ENCODE measurements at regions not wholly inside any gene's neighbourhood (a gene's known extent, or its start where the extent isn't known, plus 50 kb on each side); places are given as distances from the start of the nearest gene placed in this dataset.

DNA sequence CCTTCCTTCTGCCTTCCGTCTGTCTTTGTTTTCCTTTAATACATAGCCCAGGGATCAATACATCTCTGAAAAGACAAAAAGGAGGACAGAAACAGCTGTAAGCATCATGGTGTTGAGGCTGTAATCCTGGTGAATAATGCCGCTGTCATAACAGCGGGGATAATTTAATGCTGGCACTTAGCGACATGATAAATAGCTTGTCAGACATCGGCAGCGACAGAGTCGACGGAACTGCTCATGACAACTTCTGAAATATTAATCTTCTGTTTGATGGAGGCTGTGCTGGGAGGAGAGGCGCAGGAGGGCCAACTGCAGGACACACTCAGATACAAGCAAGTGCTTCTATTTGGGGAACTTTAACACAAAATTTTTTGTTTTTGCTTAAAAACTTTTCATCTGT lies 602.2 kb downstream of the GALR1 start:
- no peak overlapping the region for H2AFZ ChIP-seq
- TF ChIP-seq EZH2 (IDR thresholded peaks at IDR 0.05; ENCODE audit: insufficient read depth, poor library complexity, severe bottlenecking) (no peak), EZH2phosphoT487 (IDR thresholded peaks at IDR 0.05; ENCODE audit: insufficient read depth, low read depth) (no peak)

GRCh38 chr18:77853859-77854258 lies 604.2 kb downstream of the GALR1 start:
- Histone ChIP-seq H3K27ac (no peak overlapping the region), H3K36me3 (ENCODE audit: low read depth) (no peaks in the 10 kb centered on the region), H3K9me3 (ENCODE audit: low read depth) (no peaks in the 10 kb centered on the region), H3K9ac (no peak overlapping the region), H3K9me2 (ENCODE audit: insufficient read depth) (no peaks in the 10 kb centered on the region), H3F3A (ENCODE audit: insufficient read depth) (no peaks in the 10 kb centered on the region), H3K79me2 (ENCODE audit: insufficient read depth) (no peaks in the 10 kb centered on the region), H3K27me3 (replicated peaks; ENCODE audit: insufficient read depth) (no peaks in the 10 kb centered on the region), H3K4me2 (ENCODE audit: unreplicated experiment) (no peak overlapping the region), H3K4me3 (no peak overlapping the region), H4K20me1 (ENCODE audit: insufficient read depth) (no peaks in the 10 kb centered on the region), H3K4me1 (ENCODE audit: insufficient read depth) (no peaks in the 10 kb centered on the region), H2AFZ (no peak overlapping the region)
- in situ Hi-C loops (cut with MboI), result no loop called here
- 44 to 49% methylated on average over 12 of the region's 12 CpGs for WGBS, 2 experiments (ENCODE audit: low coverage in 1 of 2, low lambda C conversion rate in 2 of 2, missing lambda C conversion rate in 2 of 2)
- no peak for TF ChIP-seq EZH2phosphoT487 (IDR thresholded peaks at IDR 0.05; ENCODE audit: insufficient read depth, low read depth)
- TF ChIP-seq EZH2 (IDR thresholded peaks at IDR 0.05; ENCODE audit: insufficient read depth, poor library complexity, severe bottlenecking), result no peak
- DNase-seq, result no peak

More for the DNA sequence above, 602.2 kb downstream of the GALR1 start:
- no peak overlapping the region for H3K4me3 ChIP-seq
- in situ Hi-C loops (cut with MboI), result no loop called here
- H3K36me3 ChIP-seq (ENCODE audit: low read depth), result no peaks in the 10 kb centered on the region
- no peaks in the 10 kb centered on the region for H3K79me2 ChIP-seq (ENCODE audit: insufficient read depth)
- H4K20me1 ChIP-seq (ENCODE audit: insufficient read depth), result no peaks in the 10 kb centered on the region
- DNase-seq, result no peak
- no peaks in the 10 kb centered on the region for H3K27me3 ChIP-seq (replicated peaks; ENCODE audit: insufficient read depth)
- H3K4me1 ChIP-seq (ENCODE audit: insufficient read depth), result no peaks in the 10 kb centered on the region
- H3K4me2 ChIP-seq (ENCODE audit: unreplicated experiment), result no peak overlapping the region
- no peaks in the 10 kb centered on the region for H3K9me3 ChIP-seq (ENCODE audit: low read depth)
- H3K27ac ChIP-seq, result no peak overlapping the region
- no peak overlapping the region for H3K9ac ChIP-seq
- H3K9me2 ChIP-seq (ENCODE audit: insufficient read depth), result no peaks in the 10 kb centered on the region
- WGBS, 2 experiments (ENCODE audit: low coverage in 1 of 2, low lambda C conversion rate in 2 of 2, missing lambda C conversion rate in 2 of 2), result 5 to 6% methylated on average over 9 of the region's 9 CpGs
- no peaks in the 10 kb centered on the region for H3F3A ChIP-seq (ENCODE audit: insufficient read depth)

GRCh38 chr18:77857678-77858655 lies 608.3 kb downstream of the GALR1 start:
- no peaks in the 10 kb centered on the region for H3K36me3 ChIP-seq (ENCODE audit: low read depth)
- H3K27ac ChIP-seq, result no peak overlapping the region
- H2AFZ ChIP-seq, result no peak overlapping the region
- no peak for TF ChIP-seq EZH2phosphoT487 (IDR thresholded peaks at IDR 0.05; ENCODE audit: insufficient read depth, low read depth)
- no peak for TF ChIP-seq EZH2 (IDR thresholded peaks at IDR 0.05; ENCODE audit: insufficient read depth, poor library complexity, severe bottlenecking)
- H3K9ac ChIP-seq, result no peak overlapping the region
- in situ Hi-C loops (cut with MboI), result no loop called here
- H3K79me2 ChIP-seq (ENCODE audit: insufficient read depth), result no peaks in the 10 kb centered on the region
- H3K4me3 ChIP-seq, result no peak overlapping the region
- no peaks in the 10 kb centered on the region for H3K27me3 ChIP-seq (replicated peaks; ENCODE audit: insufficient read depth)
- no peaks in the 10 kb centered on the region for H3K4me1 ChIP-seq (ENCODE audit: insufficient read depth)
- no peak for DNase-seq
- no peaks in the 10 kb centered on the region for H3K9me2 ChIP-seq (ENCODE audit: insufficient read depth)
- no peaks in the 10 kb centered on the region for H4K20me1 ChIP-seq (ENCODE audit: insufficient read depth)
- no peaks in the 10 kb centered on the region for H3K9me3 ChIP-seq (ENCODE audit: low read depth)
- 2 to 6% methylated on average over 8 to 9 of the region's 9 CpGs for WGBS, 2 experiments (ENCODE audit: low coverage in 1 of 2, low lambda C conversion rate in 2 of 2, missing lambda C conversion rate in 2 of 2)
- no peak overlapping the region for H3K4me2 ChIP-seq (ENCODE audit: unreplicated experiment)
- H3F3A ChIP-seq (ENCODE audit: insufficient read depth), result no peaks in the 10 kb centered on the region

DNA sequence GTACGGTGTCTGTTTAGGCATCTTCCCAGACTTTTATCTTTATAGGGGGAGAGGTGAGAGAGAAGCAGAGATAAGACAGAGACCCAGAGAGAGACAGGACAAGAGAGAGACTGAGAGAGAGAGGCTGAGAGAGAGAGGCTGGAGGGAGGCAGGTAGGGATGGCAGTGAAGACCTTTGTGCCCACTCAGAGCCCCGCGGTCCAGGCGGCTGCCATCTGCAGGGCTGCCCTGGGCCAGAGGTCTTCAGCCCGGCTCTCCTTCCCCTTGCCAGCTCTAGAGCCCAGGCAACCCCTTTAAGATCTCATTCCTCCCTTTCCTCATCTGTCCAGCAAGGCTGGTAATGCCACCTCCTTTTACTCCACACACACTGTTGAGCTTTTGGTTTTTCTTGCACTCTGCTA lies 610.0 kb downstream of the GALR1 start:
- in situ Hi-C loops (cut with MboI), result no loop called here
- no peak overlapping the region for H3K27ac ChIP-seq
- no peaks in the 10 kb centered on the region for H3K4me1 ChIP-seq (ENCODE audit: insufficient read depth)
- no peaks in the 10 kb centered on the region for H3K36me3 ChIP-seq (ENCODE audit: low read depth)
- H3K4me3 ChIP-seq, result no peak overlapping the region
- WGBS, 2 experiments (ENCODE audit: low coverage in 1 of 2, low lambda C conversion rate in 2 of 2, missing lambda C conversion rate in 2 of 2), result 65 to 75% methylated on average over 3 to 5 of the region's 5 CpGs
- no peaks in the 10 kb centered on the region for H3K79me2 ChIP-seq (ENCODE audit: insufficient read depth)
- H3K9ac ChIP-seq, result no peak overlapping the region
- H3K27me3 ChIP-seq (replicated peaks; ENCODE audit: insufficient read depth), result no peaks in the 10 kb centered on the region
- no peaks in the 10 kb centered on the region for H3F3A ChIP-seq (ENCODE audit: insufficient read depth)
- H2AFZ ChIP-seq, result no peak overlapping the region
- no peaks in the 10 kb centered on the region for H4K20me1 ChIP-seq (ENCODE audit: insufficient read depth)
- H3K9me2 ChIP-seq (ENCODE audit: insufficient read depth), result no peaks in the 10 kb centered on the region
- no peak for DNase-seq
- H3K4me2 ChIP-seq (ENCODE audit: unreplicated experiment), result no peak overlapping the region
- no peaks in the 10 kb centered on the region for H3K9me3 ChIP-seq (ENCODE audit: low read depth)
- no peak for TF ChIP-seq EZH2 (IDR thresholded peaks at IDR 0.05; ENCODE audit: insufficient read depth, poor library complexity, severe bottlenecking)
- no peak for TF ChIP-seq EZH2phosphoT487 (IDR thresholded peaks at IDR 0.05; ENCODE audit: insufficient read depth, low read depth)
